Activated CD4-positive, alpha-beta T cell treated with anti-CD3 and anti-CD28 coated beads, Interleukin-2, amount 50 U/mL, for 4 hours (primary cell): ENCODE measurements at regions not wholly inside any gene's neighbourhood (a gene's known extent, or its start where the extent isn't known, plus 50 kb on each side); places are given as distances from the start of the nearest gene placed in this dataset.

Experiments used
- DNase-seq, 2 experiments: peaks; one replicate each; pipeline ENCODE4 v3.0.0-alpha.2; 2020

DNA sequence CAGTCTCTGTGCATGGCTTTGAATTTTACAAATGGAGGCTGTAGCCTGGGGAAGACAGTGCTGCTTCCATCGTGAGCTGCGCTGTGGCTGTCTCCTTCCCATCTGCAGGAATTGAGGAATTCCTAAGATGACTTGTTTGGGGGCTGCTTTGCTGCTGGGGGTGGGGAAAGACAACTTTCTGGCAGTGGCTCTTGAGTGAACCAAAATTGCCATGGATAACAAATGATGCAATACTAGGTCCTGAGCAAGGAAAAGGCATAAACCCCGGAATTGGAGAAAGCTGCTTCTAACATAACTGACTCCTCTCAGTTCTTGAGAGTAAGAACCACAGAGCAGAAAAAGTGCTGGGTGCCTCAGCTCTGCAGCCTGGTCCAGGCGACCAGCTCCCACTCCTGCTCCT is 245.0 kb upstream of the RPL38 start:
- no peak for DNase-seq

DNA sequence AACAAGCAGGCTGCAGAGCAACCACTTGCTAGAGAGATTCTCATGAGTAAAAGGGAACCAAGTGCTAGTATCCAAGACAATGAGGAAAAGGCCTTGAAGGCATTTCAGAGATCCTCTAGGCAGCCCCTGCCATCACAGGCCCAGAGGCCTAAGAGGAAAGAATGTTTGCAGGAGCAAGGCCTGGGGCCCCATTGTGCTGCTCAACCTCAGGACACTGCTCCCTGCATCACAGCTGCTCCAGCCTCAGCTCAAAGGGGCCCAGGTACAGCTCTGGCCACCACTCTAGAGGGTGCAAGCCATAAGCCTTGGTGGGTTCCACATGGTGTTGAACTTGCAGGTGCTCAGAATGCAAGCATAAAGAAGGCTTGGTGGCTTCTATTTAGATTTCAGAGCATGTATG is 243.0 kb upstream of the RPL38 start:
- no peak for DNase-seq

DNA sequence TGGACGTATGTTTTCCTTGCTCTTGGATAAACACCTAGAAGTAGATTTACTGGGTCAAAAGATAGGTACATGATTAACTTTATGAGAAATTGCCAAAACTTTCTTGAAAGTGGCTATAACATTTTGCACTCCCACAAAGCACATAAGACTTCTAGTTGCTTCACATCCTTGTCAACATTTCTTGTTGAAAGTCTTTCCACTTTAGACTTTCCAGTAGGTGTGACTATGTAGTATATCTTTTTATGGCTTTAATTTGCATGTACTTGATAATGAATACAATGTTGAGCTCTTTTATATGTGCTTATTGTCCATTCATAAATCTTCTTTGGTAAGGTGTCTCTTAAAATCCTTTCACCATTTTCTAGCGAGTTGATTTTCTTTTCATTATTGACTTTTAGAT is 241.2 kb upstream of the RPL38 start:
- DNase-seq: no peak

DNA sequence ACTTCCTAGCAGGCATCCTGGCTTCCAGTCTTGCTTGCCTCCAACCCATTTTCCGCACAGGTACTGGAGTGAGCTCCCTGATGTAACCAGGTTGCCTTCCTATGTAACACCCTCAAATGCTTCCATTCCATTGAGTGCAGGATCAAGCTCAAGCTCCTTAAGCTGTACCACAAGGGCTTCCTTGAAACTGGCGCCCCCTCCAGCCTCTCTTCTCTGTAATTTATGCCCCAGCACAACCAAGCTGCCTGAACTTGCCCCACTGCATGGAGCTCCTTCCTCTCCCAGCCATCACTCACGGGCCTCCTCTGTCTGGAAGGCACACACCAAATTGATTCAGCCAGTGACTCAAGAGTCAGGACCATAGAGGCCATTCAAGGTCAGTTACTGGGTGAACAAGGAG is 234.8 kb upstream of the RPL38 start:
- no peak for DNase-seq

DNA sequence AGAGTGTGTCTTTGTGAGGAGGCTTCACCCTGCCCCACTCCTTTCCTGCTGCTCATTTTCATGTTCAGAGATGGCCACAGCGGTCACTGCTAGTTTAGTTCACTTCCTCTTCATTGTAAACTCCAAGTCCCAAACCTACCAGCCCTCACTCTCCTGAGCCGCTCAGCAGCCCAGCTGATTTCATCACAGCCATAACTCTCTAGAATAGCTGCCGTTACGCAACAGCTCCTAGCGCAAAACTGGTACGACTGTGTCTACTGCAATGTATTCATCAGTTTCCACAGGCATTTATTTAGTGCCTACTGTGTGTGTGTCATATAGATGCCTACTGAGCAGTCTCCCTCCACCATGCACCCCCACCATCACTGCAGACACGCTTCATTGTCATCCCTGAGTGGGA is 233.5 kb upstream of the RPL38 start:
- DNase-seq: no peak

DNA sequence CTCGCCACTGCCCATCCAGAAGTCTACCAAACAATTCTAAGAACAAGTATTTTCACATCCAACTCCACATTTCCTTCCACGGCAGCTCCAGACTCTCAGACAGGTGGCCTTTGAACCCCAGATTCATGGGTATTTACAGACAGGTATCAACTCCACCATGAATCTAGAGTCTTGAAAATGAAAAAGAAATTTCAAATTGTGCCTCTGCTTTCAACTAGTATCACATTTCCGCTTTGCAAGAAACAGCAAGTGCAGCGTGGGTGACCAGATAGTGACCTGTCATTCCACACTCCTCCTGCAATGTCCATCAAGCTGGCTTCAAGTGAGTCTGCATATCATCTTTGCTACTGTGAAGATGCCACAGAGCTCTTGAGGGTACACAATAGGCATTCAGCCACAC is 232.4 kb upstream of the RPL38 start:
- no peak for DNase-seq

DNA sequence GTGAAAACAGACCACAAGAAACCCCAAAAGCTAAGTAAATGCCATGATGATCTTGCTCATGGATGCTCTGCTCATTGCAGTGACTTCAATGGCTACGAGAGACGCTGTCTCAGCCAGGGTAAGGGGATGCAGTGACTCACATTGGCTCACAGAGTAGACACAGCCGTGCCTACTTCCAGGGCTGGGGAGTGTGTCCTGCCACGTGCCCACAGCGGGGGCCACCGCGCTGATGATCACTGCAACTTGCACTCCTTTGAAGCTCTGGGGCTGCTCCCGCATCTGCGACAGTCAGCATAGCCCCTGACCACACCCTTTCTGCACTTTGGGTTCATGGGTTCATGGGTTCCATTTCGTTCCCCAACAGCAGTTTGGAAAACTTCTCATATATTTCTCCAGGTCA is 231.4 kb upstream of the RPL38 start:
- no peak for DNase-seq

DNA sequence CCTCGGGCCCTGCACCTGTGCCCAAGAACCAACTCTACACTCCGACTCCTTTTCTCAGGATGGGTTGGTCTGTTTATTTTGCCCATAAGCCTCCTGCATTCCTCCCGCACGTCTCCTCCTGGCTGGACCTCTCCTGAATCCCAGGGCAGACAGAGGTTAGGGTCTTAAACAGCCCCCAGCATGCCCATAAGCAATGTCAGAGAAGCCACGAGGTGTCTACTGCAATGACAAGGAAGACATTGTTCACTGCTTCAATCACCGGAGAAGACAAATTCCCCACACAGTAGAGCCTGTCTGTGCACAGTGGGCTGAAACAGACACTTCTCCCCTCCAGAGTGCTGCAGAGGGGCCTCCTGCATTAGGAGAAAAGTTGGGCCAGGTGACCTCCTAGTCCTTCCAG is 230.6 kb upstream of the RPL38 start:
- DNase-seq: no peak

DNA sequence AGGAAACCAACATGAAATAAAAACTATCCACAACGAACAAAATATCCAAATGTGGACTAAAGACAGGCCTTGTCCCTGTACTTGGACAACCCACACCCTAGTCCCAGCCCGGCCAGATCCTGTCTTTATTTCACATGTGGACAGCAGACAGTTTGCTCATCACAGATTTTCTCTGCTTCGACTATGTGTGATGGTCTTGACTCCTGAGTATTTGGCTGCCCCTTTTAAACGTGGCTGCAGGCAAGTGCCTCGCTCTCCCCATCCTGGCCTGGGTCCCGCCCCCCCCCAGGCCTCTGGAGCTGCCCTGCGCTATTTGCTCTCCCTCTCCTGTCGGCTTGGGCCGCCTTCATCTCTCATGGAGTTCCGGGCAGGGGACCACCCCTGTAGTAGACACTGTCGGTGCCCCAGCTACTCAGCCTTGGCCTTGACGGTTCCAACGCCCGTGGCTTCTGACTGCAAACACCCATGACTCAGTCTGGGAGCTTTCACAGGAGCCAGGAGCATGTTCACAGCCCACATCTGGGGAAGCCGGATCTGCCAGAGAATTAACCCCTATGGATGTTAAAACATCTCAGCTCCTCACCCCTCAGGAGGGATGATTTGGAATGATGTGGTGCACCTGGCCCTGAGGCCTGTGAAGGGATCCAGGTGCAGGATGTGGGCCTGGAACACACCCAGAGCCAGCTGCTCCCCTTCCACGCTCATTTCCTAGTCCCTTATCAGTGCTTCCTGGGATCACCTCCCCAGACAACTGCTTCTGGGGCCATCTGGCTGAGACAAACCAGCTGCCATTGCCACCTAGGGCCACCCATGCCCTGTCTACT is 229.7 kb upstream of the RPL38 start:
- no peak for DNase-seq

DNA sequence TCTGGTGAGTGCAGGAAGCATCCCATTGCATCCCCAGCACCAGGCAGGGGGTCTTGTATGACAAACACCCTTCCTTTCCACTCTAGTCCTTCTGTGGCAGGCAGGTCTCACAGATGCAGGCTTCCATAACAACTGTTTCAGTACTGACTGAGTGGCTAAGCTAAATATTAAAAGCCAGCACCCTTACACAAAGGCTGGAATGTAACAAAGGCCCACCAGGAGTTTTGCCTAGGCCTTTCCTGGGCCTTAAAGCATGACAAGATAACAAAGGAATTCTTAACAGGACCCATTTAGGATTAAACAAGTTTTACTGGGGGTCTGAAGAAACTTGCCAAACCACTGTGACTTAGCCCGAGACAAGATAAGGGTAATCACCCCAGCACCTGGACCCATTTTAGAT is 228.9 kb upstream of the RPL38 start:
- no peak for DNase-seq

DNA sequence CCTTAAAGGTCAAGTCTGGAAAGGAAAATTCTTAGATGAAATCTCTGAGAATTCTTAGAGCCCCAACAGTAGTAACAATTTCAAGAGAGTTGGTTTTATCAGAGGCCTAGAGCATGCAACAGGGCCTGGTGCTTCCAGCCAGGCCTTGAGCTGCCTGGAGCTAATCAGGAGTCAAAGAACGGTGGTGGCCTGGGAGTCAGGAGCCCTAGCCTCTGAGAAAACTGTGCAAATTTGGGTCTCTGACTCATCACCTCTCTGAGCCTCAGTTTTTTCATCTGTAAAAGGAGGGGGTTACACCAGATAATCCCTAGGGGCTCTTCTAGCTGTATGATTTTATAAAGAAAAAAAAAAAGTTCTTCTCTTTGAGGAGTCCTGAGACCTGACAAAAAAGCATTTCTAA is 227.3 kb upstream of the RPL38 start:
- DNase-seq: no peak

DNA sequence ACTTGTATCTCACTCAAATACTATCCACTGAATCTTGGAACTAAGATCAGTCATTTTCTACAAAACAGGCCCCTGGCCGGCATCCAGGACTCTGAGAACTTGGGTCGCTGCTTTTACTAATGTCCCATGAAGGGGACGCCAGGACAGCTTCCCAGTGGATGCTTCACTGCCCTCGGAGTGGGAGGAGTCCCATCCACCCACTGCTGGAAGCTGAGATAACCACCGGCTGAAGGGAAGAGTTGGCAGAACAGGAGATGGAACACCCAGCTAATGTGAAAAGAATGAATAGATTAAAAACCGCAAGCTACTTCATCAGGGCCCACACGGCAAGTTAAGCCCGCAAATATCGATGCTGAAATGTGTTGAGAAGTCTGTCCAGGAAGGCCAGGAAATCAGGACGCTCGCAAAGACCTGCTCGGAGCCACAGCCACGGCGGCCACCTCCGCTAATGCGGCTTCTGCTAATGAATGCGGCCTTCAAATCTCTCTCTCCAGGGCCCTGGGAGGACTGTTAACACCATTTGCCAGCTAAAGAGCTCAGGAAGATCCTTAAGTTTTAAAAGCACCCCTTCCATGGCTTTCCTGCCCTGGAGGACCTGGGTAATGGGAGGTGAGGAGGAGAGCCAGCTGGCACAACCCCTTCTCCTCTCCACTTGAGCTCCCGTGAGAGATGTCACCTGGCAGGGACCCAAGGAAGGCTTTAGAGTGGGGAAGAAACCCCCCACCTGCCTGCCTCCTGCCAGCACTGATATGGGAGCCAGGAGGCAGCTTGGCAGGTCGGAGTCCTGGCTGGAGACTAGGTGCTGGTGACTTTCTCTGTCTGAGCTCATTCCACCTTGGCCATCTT is 226.6 kb upstream of the RPL38 start:
- DNase-seq: no peak

DNA sequence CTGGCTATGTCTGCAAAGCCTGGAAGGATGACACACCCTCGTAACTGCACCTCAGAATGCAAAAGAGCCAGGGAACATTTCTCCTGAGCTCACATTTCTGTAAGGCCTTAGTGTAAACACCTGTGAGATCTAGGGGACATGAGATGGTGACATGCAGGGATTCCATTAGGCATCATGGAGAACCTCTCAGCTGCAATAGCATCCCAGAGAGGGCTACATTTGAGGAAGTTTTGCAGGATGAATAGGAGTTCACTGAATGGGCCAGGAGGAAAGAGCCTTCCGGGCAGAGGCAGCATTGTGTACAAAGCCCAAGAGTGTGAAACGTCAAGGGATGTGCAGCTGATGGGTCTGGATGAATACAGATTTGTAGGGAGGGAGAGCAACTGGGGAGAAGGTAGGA is 223.0 kb upstream of the RPL38 start:
- no peak for DNase-seq

DNA sequence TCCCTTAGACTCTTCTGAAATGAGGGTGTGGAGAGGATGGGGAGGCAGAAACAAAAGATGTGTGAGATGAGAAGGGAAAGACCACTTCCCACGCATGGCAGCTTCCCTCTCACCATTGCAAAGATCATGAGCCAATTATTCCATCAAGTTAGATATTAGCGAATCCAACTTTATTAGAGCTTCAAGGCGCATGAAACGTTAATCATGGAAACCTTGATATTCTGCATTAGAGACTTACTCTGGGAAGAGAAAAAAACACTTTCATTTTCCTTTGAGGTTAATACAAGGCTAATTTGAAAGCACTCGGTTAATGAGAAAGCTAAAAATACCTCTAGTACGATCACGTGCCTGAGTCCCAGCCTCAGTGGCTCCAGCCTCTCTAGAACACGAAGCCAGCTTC is 220.6 kb upstream of the RPL38 start:
- no peak for DNase-seq

DNA sequence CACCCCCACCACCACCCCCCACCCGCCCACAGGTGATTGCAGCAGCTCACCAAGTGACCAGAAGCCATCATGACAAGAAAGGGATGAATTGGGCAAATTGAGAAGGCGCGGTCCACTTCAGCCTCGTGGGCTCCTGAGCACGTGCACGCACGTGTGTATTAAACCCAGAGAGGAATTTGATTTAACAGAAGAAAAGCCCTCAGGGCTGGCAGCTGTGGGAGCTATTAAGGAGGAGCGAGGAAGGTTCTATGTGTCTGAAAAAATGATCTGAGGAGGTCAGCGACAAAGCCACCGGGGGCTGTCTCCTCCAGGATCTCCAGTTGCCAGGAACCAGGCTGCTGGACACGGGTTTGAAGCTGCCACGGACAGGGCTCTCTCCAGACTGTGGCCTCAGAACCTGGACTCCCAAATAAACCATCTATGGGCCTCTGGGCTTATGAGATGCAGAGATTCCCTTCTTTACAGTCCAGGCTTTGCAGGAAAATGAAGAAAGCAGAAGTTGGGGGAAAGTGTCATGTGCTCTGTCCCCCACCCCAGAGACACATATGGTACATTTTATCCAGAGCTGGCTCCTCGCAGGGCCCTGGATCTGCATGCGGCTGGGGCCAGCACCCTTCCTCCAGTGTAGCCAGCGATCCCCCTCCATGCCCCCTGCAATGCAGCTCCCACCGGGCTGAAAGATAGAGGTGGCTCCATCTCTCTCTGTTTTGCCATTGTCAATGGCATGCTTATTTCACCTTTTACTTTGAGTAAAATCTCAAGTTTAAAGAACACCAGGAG is 219.7 kb upstream of the RPL38 start:
- DNase-seq: no peak

DNA sequence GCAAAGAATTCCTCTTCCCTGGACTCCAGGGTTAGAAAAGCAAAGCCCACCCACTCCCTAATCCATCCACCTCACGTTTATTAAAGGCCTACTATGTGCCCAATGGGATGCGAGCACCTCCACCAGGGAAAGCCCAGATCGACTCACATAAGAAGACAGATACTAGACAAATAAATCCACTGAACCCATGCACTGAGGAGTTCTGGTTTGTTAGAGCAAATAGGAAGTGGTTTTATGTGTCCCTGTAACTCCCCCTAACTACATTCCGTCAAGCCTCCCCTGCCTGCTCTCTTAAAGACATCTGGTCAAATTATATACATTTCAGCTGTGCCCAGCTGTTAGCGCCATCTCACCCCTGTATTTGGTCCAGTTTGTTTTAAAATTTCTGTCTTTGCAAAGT is 218.5 kb upstream of the RPL38 start:
- no peak for DNase-seq

DNA sequence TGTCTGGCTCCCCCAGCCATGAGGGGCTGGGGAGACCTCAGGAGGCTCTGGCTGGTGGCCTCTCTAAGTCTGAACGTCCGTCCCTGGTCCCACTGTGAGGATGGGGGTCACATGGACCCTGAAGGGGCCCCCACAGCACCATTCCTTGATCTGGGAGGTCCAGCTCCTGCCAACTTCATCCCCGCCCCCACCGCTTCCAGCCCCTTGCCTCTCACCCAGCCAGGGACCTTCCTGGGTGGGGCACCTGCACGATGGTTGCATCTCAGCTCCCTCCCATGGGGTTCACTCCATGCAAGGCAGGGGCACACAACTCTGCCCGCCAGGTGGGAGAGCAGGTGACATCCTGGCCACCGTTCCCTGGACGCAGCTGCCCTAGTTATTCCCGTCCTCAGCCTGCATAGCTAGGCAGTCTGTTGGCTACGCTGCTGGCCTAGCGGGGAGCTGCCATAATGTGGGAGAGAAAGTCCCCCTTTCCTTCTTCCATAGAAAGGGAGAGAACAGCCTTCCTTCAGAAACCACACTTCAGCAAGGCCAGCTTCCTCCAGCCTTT is 217.9 kb upstream of the RPL38 start:
- no peak for DNase-seq

DNA sequence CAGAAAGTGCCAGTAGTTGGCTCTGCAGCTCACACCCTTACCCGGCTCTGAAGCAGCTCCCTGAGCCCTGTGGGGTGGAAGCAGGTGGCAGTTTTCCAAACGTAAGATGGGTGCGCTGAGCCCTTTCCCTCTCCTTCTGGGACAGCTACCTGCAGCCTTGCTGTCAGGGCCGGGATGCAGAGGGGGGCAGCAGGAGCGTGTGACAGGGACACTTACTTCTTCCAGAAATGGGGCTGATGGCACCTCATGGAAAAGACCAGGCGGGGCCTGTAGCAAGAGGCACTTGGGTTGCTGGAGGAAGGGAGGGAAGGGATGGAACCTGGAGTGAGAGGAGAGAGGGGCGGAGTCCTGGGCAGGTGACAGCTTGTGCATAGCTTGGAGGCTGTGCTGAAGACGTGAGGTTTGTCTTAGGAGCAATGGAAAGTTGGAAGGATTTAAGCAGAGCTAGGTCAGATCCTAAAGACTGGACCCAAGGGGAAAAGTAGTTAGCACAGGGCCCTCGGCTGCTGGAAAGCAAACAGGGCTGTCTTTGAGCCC is 216.8 kb upstream of the RPL38 start:
- DNase-seq: no peak

DNA sequence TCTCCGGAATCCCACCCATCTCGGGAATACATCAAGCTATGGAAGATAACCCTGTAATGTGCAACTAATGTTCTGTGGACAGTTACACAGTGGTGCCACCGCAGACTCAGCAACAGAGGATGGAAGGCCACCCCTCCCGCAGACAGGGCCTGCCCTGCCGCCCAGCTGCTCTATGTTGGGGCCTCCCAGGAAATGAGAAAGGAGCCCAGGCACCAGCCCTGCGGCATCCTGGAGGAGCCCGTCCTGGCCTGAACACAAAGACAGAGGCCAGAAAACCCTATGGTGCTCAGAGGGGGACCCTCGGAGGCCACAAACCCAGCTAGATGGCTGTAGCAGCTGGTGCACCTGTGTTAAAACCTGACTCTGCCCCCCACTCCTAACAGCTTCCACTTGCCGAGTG is 216.1 kb upstream of the RPL38 start:
- DNase-seq: no peak

DNA sequence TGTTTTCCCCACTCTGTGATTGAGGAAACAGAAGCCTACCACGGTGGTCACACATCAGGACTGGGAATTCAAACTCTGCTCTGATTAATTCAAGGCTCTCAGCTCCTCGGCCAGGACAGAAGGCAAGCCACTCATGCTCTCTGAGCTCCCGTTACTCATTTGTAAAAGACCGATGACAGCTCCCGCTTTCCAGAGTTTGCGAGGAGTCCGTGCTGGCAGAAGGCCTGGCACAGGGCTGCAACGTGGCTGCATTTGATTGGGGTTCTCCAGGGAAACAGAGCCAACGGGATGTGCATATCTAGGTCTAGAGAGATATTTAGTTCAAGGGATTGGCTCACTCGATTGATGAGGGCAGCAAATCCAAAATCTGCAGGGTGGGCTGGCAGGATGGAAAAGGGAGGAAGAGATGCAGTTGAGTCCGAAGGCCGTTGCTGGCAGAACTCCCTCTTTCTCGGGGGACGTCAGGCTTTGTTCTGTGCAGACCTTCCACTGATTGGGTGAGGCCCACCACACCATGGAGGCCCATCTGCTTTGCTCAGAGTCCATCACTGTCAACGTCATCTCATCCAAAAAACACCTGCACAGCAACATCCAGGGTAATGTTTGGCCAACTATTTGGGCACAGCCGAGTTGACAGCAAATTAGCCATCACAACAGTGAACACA is 215.5 kb upstream of the RPL38 start:
- DNase-seq: no peak

DNA sequence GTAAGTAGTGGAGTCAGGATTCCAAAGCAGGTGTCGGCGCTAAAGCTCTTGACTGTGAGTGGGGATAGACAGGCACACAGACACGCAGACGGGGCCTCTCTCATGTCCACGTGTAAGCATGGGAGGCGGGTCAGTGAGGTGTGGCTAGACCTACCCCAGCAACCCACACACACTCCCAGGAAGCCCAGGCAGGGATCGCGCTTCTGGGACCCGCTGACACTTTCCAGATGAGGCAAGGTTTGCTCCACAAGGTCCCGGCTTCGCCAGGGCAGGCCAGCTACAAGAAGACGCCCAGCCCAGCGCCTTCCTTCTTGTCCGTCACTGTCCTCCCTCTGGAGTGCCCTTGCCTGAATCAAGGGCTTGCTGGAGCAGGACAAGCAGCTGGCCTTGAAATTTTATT is 213.8 kb upstream of the RPL38 start:
- DNase-seq: no peak

DNA sequence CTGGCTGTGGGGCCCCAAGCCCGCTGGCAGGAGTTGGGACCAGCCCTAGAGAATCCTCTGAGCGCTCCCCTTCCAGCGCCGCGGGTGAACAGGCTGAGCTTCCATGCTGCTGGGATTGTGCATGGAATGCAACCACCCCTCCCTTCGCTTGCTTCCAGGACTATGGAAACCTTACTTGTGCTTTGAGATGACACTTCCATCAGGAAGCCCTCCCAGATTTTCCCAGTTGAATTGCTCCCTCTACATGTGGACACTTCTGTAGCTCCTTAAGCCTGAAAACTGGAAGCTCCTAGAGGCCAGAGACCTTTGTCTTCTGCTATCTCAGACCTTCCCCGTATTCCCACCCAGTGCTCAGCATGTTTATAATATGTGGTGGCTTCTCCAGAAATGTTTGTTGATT is 213.2 kb upstream of the RPL38 start:
- no peak for DNase-seq

DNA sequence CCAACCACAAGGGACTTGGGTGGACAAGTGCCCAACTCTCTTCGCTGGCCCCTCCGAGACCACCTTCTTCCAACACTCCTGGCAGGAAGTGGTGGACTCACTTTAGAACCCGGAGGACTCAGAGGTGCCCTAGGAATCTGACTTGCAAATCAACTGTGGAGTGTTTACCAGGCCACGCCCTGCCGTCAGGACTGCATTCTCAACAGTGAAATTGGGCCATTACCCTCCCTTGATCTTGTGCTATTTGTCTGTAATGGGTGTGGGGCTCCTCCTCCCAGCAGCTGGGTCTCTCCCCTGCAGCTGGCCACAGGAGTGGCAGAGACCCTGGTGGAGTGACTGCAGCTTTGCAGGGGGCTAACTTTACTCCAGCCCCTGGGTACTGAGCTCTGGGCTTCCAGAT is 212.2 kb upstream of the RPL38 start:
- no peak for DNase-seq
